ENCODE measurements at regions not wholly inside any gene's neighbourhood (a gene's known extent, or its start where the extent isn't known, plus 50 kb on each side); places are given as distances from the start of the nearest gene placed in this dataset.
A peak's percentile ranks its signal among the peaks of the same experiment; 100 is the strongest.

DNA sequence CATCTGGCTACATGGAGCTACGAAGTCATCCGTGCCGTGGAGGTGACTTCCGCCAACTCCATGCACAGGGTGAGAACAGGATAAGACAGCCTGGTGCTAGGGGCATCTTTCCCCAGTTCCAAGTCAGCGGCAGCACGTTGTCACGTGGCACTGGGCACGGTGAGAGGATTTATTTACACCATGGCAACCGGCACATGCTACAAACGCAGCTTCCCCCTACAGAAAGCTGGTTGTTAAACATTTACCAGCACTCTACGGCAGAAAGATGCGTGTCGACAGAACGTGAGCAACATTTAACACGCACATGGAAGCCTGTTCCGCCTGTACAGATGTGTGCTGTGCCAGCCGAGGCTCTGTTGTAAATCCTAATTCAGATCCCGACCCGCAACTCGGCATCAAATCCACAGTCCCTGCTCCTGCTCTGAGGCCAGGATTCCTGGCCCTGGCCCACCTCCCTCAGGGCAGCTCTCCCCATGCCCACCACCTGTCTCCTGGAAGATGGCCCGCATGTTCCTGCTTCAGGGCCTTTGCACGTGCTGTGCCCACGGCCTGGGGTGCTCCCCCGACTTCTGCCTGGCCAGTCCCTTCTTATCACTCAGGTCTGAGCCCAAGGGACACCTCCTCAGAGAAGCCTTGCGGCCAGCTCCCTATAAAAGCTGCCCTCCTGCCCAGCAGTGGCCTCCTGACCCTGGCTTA is 114.1 kb downstream of the RFLNA start:
- no peak for DNase-seq

DNA sequence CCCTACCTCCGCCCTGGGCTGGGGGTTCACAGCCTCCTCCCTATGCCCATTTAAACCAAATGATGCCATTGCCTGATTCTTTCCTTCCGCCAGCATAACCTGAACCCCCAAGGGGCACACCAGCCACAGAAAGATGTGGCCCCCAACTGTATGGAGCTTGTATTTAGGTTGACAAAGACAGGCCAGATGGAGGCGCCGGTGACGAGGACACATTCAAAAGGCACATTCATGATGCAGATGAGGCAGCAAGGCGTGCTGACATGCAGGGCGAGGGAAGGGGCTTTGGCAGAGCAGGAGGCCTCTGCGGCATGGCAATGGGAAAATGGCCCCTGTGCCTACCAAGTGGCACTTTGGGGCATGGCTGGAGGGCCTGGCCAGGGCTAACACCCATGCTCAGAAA is 112.2 kb downstream of the RFLNA start:
- DNase-seq, result no peak

DNA sequence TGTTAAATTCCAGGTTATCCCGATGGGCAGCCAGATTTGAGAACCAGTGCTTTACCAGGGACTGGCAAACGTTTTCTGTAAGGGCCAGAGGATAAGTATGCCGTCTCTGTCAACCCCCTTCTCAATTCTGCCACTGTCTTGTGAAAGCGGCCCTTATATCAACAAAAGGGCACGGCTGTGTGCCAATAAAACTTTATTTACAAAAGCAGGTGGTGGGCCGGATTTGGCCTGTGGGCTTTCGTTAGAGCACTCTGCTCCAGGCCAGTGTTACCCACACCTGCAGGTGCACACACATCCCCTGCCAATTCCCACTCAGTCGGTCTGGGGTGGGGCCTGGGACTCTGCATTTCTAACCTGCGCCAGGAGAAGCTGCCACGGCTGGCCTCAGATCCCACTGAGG is 111.2 kb downstream of the RFLNA start:
- DNase-seq, result no peak

DNA sequence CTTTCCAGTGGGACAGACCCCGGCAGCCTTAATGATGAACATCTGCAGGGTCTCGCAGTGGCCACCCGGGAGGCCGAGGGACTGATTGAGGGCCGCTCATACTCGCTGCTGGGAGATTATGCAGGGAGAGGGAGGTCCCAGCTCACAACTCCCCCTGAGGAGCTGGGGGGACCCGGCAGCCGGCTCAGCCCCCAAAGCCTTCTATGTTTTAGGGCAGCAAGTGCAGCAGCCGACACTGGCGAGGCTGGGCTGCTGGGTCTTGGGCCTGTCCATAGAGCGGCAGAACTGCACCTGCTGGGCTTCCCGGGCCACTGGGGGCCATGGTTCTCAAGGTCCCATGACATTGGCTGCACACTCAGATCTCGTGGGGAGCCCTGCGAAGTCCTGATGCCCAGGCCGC is 110.7 kb downstream of the RFLNA start:
- DNase-seq, result no peak

DNA sequence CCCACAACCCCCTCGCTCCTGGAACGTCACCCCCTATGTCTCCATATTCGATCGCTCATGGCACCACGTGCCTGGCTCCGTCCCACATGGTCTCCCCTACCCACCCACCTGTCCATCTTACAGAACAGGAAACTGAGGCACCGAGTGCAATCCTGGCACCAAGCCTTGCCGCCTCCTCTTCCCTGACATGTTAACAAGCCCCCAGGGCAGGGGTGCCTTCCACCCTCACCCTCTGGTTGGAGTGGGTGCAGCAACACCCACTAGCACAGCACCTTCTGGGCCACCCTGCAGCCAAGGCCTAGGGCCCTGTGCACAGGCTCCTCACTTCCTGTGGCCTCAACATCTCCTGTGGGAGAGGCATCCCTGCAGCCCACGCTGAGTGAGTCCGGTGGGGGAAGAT is 110.3 kb downstream of the RFLNA start:
- no peak for DNase-seq

DNA sequence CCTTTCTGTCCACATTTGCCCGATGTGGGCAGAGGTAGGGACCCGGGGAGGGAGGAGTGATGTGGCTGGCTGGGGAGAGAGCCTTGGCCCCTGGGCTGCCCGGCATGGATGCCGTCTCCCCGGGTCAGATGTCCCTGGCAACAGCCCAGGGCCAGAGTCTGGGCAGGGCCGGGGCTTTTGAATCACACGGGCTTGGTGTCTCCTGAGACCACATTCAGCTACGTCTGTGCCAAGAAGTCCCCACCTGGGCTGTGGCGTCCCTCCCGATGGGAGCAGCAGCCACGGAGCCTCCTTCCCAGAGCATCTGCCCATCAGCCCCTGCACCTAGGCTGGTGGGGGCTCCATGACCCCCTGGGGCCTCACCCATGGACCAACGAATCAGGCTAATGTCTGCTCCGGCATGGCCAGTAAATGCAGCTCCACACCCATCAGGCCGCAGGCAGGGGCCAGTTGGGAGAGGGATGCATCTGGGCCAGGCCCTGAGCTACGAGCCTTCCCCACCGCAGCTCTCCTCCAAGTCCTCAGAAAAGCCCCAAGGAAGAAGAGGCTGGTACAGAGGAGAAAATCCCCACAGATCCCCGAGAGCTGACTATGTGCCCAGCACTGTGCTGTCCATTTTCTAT is 109.4 kb downstream of the RFLNA start:
- DNase-seq, result no peak

DNA sequence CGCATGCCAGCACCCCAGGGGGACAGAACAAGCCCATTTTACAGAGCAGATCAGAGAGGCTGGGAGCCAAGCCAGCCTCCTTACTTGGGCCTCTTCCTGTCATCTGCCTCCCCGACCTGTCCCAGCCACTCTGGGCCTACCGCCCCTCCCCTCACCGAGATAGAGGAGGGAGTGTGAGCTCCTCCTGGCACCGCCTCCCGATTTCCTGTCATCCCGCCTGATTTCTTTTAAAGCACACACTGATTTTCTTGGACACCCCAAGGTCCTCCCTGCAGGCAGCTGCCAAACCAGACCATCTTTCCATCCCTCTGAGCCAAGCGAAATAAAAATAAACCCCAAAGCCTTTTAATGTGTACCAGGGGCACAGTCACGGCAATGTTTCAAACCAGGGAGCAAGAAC is 108.4 kb downstream of the RFLNA start:
- DNase-seq, result no peak

DNA sequence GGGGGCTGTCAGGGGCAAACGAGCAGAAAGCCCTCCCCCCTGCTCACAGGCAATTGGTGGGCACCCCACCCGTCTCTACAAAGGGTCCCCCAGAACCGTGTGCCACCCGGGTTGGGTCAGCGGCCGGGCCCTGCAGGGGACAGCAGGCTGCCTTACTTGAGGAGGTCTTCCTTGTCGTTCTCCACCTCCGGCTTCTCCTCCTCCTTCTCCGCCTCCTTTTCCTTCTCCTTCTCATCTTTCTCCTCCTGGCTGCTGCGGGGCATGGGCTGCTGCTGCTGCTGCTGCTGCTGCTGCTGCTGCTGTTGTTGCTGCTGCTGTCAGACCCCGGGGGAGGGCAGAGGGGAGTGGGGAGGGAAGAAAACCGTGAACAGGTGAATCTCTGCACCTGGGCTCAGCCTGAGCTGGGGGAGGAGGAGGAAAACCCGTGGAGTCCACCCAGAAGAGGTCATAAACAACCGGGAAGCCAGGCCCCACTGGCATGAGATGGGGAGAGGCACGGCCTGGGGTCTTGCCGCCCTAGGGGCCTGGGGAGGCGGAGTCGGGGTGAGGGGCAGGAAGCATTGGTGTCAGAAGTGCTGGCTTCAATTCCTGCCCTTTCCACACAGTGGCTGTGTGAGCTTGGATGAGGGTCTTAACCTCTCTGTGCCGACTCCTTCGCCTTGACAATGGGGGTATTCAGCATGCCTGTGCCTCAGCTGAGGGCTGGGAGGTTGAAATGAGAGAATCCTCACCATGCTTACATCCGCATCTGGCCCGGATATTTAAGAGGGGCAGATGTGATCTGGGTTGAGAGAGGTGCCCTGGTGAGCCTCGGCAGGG is 107.6 kb downstream of the RFLNA start:
- no peak for DNase-seq

DNA sequence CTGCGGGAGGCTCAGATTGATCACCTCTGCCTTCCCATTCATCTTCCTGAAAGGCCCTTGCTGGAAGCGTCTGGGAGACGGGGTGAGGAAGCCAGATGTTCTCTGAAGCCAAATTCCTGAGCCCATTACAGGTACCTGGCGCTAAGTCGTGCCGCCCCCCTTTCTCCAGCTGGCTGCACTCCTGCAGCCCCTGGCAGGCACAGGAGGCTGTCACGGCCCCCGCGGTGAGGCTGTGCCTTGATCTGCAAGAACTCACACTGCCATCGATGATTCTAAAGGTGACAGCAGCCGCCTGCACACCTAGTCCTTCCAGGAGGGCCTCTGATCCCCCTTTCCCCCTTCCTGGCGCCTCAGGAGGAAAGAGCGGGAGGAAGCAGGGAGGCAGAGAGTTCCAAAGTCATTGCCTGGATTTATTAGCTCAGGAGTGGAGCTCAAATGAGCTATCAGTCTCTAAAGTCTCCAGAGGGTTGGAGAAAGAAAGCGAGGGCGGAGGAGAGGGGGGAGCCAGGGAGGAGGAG is 106.9 kb downstream of the RFLNA start:
- DNase-seq, result no peak

DNA sequence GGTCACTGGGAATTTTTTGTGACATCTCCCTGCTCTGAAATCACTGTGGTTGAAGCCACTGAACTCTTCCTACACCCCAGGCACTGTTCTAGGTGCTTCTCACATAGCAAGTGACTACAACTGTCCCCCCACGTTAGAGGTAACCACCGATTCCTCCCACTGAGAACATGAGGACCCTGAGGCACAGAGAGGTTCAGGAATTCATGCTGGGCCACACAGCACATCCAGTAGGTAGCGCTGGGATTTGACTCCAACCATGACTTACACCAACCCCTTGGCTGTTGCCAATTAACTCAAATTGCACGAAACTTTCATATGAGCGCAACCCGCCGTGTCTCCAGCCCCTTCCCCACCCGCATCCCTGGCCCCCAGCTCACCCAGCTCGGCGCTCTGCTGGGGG is 105.2 kb downstream of the RFLNA start:
- no peak for DNase-seq

DNA sequence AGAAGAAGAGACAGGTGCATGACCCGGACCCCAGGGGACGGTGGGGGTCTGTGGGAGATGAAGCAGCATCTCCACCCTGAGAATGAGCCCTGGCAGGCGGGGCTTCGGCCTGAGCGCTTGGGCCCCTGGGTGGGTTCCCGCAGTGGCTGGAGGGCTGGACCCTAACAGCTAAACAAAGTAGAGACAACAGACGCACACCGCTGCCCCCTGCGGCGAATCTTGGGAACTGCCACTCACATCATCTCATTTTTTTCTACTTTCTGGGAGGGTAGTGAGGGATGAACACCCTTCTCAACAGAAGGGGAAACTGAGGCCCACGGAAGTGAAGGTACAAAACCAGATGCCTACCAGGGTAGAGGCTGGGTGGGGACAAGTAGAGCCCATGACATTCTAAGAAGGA is 104.7 kb downstream of the RFLNA start:
- DNase-seq, result peak; percentile 37

DNA sequence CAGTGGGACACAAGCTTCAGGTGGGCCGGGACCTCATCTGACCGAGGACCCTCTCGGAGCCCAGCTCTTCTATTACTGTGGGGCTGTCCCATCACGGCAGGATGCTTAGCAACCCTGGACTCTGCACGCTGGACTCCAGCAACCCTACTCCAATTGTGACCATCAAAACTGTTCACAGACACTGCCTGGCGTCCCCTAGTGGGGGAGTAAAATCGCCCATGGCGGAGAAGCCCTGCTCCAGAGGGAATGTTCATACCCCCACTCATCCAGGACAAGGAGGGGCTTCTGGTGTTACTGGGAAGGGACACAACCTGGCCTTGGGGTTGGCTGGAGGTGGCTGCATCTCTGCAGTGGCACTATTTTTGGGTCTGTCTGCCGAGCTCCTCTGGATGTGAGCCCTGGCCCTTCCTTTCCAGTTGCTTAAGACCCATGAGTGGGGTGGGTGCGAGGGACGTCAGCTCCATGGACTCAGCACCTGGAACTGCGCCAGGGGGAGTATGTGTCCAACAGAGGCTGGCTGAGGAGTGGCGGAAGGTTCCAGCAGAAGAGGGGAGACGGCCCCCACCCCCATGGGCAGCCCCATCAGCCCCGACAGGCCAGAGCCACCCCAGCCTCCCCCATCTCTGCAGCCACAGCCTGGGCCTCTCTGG is 103.8 kb downstream of the RFLNA start:
- DNase-seq, result no peak

DNA sequence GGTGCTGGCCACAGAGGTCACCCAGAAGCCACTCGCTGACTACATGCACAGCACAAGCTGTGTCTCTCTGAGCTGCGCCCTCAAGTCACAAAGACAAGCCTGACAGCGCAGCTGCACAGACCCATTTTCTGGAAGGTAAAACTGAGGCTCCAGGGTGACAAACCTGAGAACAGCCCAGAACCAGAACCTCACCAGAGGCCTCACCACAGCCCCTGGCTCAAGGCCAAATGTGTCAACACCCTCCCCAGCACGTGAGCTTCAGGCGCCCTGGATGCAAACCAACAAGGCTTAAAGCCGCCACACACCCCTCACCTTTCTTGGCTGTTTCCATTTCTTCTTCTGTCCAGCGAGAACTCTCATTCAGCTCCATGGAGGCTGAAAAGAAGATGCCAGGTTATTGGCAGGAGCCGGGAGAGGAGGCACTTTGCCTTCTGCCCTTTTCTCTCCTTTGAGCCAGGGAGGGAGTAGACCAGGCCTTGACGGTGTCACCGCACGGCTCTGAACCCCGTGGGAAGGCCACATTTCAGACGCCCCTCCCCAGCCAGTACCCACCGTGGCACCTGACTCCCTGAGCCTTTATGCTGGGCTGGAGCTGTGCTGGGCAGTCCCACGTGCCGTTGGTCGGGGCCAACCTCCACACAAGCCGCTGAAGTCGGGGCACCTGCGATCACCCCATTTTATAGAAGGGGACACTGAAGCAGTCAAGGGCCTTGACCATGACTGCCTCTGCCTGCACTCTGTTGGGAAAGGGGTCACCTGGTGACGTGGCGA is 103.1 kb downstream of the RFLNA start:
- DNase-seq, result no peak

DNA sequence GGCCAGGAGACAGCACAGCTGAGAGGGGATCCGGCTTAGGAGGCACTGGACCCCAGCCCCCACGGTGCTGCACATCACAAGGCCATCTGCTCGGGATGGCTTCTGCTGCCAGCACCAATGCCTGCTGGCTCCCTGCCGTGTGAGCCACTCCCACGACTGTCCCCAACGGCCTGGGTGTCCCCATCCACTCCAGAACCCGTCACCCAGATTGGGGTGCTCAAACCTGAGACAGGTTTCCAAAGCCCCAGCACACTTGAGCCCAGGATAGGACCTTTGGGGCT is 102.4 kb downstream of the RFLNA start:
- DNase-seq, result no peak

DNA sequence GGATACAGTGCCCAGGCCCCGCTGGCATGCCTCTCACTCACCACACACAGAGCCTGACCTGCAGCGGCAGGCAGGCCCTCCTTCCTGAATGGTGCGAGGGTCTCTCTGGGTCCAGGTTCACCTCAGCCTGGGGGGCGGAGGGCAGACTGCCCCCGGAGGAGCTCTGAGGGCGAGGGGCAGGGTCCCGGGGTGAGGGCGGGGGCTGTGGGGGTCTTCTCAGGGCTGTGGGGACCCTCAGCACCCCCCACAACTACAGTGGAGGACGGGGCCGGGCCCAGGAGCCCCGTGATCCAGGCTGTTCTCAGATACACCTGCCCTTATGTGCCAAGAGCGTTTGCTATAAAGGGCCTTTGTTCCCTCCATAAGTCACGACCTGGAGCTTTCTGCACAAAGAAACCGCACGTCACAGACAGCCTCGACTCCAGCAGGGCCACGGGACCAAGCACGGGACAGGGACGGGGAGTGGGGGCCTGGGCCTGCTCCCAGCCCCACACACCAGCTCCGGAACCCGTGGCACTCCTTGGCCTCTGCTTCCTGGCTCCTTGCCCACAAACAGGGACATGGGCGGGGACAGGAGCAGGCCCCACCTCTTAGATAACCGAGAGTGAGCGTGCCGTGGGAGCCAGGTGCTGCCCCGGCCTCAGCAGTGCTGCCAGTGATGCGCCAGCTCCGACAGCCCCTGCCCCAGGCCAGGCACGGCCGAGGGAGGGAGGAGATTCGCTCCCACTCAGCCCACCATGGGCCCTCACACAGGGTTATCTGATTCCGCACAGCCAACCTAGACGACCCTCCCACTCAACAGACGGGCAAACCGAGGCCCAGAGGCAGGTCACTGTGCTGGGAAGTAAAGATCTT is 101.9 kb downstream of the RFLNA start:
- DNase-seq, result no peak

DNA sequence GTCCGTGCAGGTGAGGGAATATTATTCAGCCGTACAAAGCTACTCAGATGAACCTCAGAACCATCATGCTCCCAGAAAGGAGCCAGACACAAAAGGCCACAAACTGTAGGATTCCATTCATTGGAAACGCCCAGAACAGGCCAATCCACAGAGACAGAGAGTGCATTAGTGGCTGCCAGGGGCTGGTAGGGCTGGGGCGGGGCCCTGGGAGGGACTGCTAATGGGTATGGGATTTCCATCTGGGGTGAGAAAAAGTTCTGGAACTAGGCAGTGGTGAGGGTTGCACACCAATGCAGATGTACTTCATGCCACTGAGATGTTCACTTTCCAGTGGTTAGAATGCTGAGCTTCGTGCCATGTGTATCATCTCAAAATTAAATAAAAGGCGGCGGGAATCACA is 101.1 kb downstream of the RFLNA start:
- no peak for DNase-seq

DNA sequence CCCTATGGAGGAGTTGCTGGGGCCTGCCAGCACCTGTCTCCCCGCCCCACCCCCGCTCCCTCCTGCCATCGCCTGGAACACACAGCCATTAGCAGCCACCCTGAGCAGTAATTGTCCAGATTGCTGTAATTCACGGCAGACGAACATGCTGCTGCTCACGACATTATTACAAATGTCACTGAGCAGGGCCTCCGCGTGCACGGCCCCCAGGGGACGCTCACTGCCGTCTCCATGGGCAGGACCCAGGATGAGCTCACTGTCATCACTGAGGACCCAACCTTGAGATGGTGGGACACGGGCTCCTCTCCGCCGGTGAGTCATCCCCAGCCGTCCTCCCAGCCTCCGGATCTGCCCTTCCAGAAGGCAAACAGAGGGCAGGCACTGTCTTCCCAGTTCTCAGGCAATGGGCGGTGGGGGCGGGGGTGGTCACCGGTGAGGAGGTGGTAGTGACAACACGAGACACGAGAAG is 100.4 kb downstream of the RFLNA start:
- no peak for DNase-seq

DNA sequence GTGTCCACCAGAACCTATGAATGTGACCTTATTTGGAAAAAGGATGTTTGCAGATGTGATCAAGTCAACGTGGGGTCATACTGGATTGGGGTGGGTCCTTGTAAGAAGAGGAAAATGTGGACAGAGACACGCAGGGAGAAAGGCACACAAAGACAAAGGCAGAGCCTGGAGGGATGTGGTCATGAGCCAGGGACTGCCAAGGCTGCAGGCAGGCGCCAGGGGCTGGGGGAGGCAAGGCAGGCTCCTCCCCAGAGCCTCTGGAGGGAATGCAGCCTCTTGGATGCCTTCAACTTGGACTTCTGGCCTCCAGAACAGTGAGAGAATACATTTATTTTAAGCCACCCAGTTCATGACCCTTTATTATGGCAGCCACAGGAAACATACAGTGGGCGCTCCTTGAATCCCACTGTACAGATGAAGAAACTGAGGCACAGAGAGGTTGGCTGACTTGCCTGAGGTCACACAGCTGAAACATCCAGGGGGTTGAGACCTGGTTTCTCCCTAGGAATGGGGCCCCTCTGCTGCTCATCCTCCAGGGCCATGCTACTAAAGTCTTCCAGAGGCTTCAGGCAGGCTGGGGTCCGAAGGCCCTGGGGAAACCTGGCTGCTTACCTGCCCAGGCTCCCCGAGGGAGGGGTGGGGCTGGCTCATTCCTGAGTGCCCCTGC is 99.7 kb downstream of the RFLNA start:
- DNase-seq, result no peak

DNA sequence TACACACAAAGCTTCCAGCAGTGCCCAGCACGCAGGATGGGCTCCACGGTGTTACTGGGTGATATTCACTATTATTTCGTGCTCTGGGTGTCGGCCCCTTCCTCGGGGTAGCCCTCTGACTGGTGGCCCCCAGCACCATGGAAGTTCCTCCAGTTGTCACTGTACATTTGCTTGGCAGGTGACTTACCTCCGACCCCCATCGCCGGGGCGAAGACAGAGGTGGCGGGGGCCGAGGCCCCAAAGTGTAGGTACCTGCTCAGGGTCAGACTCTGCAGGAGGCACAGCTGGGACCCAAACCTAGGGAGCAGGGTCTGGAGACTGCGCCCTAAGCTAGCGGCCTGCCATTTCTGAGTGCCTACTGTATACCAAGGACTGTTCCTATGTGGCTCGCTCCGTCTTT is 98.9 kb downstream of the RFLNA start:
- DNase-seq, result no peak

DNA sequence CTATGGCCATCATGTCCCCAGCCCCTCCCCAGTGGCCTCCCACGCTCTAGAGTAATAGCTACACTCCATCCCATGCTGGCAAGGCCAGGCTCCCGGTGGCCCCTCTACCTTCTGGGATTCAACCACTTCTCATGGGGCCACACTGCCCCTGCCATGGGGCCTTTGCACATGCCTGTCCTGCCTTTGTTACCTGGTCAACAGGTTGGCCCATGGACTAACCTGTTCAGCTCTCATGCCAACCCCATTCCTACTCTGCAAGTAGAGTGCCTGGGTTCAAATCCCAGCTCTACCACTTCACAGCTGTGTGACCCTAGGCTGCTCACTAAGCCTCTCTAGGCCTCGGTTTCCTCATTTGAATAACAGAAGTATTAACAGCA is 98.5 kb downstream of the RFLNA start:
- no peak for DNase-seq

All from CD4-positive, alpha-beta T cell treated with Interleukin-10 for 1 hour (primary cell).